HepG2 (cell line): ENCODE measurements at regions not wholly inside any gene's neighbourhood (a gene's known extent, or its start where the extent isn't known, plus 50 kb on each side); places are given as distances from the start of the nearest gene placed in this dataset.

ENCODE experiments used
- ATAC-seq: fragments of 200-7000 bp; cut with Tn5 transposase; 3 replicates; pipeline ENCODE4 v1.9.1; 2020; ENCODE audit warnings: mild to moderate bottlenecking, moderate library complexity
- BruUV-seq: library from RNA; stranded (reverse); fragments of 400-500 nt; replicated peaks from 2 replicates; lab custom pipeline; 2021; lab: Mats Ljungman, UMichigan
- CTCF ChIA-PET: fragments of 300-600 bp; formaldehyde crosslinking; extraction: SDS; loops from one replicate; lab custom pipeline; 2021; ENCODE audit warnings: low total read pairs, inconsistent platforms, low intra/inter-chr PET ratio; lab: Yijun Ruan, JAX
- POLR2A ChIA-PET: fragments of 350-600 bp; sonication (Branson Sonifier 250); formaldehyde crosslinking; loops from one replicate; lab custom pipeline; 2020; ENCODE audit warnings: antibody characterized with exemption, inconsistent platforms; lab: Yijun Ruan, JAX
- DNase-seq: peaks from one replicate; pipeline ENCODE4 v3.0.0-alpha.2; 2015; ENCODE audit warnings: low spot score
- FAIRE-seq: peaks from 3 replicates; lab custom pipeline; 2011; peaks lifted over from hg19 to GRCh38; lab: Jason Lieb, UNC
- H2AFZ ChIP-seq: one replicate; pipeline ENCODE4 v1.6.1; 2011; ENCODE audit warnings: low read length, inconsistent platforms
- H3K27ac ChIP-seq: fragments of 300-600 bp; 3 replicates; pipeline ENCODE4 v1.8.0; 2011; ENCODE audit warnings: mixed run types, mild to moderate bottlenecking, mixed read lengths, low read length, inconsistent platforms; ENCODE audit not compliant: insufficient read depth; ENCODE audit errors: extremely low read length
- H3K27me3 ChIP-seq, 2 experiments: fragments of 200-600 bp in 1 of 2; 2 replicates in 1 of 2; 3 replicates in 1 of 2; pipeline versions ENCODE4 v1.6.0 to v1.8.0; 2011; ENCODE audit warnings: low read length in 2 of 2, mild to moderate bottlenecking in 2 of 2, moderate library complexity in 2 of 2, inconsistent platforms in 1 of 2; ENCODE audit not compliant: insufficient read depth in 2 of 2, control insufficient read depth in 1 of 2
- H3K36me3 ChIP-seq, 2 experiments: fragments of 200-600 bp in 1 of 2; replicated peaks in 1 of 2; 2 replicates in 1 of 2; 3 replicates in 1 of 2; pipeline versions ENCODE4 v1.5.1 to v1.8.0; 2011; ENCODE audit warnings: low read length in 2 of 2, inconsistent platforms in 1 of 2; ENCODE audit not compliant: insufficient read depth in 2 of 2, control insufficient read depth in 1 of 2
- H3K4me1 ChIP-seq: 2 replicates; pipeline ENCODE4 v1.5.1; 2012; ENCODE audit warnings: low read length, inconsistent platforms; ENCODE audit not compliant: insufficient read depth
- H3K4me2 ChIP-seq: 2 replicates; pipeline ENCODE4 v1.6.0; 2011; ENCODE audit warnings: low read depth, low read length, inconsistent platforms
- H3K4me3 ChIP-seq, 3 experiments: fragments of 200-600 bp in 1 of 3; sonication (generic), shearing (Covaris generic) in 1 of 3; replicated peaks in 1 of 3; 2 replicates each; pipeline ENCODE4 v1.5.1; 2011 to 2016; ENCODE audit warnings: low read length in 3 of 3, inconsistent platforms in 2 of 3, low read depth in 2 of 3, mild to moderate bottlenecking in 2 of 3, control low read depth in 1 of 3, mixed read lengths in 1 of 3; ENCODE audit not compliant: insufficient read depth in 1 of 3
- H3K79me2 ChIP-seq: one replicate; pipeline ENCODE4 v1.6.1; 2011; ENCODE audit warnings: low read length, inconsistent platforms; ENCODE audit not compliant: insufficient read depth
- H3K9ac ChIP-seq: 2 replicates; pipeline ENCODE4 v1.6.0; 2011; ENCODE audit warnings: mild to moderate bottlenecking, low read depth, low read length, inconsistent platforms; ENCODE audit not compliant: insufficient read depth
- H3K9me3 ChIP-seq: 2 replicates; pipeline ENCODE4 v1.5.1; 2012; ENCODE audit warnings: mild to moderate bottlenecking, low read length
- H4K20me1 ChIP-seq: 2 replicates; pipeline ENCODE4 v1.6.0; 2011; ENCODE audit warnings: inconsistent platforms, mild to moderate bottlenecking, low read length, moderate library complexity; ENCODE audit not compliant: insufficient read depth
- ARNTL ChIP-seq: sonication (generic); formaldehyde crosslinking; IDR thresholded peaks from 2 replicates; pipeline ENCODE4 v1.4.0; 2020; ENCODE audit warnings: mild to moderate bottlenecking, missing genetic modification reagents
- ELK4 ChIP-seq: sonication (generic); formaldehyde crosslinking; IDR thresholded peaks from 2 replicates; pipeline ENCODE4 v1.9.0; 2021; ENCODE audit warnings: missing genetic modification reagents, borderline replicate concordance
- JUNB ChIP-seq: sonication (generic); formaldehyde crosslinking; IDR thresholded peaks from 2 replicates; pipeline ENCODE4 v1.8.0; 2022; ENCODE audit warnings: missing genetic modification reagents, mild to moderate bottlenecking, borderline replicate concordance
- KLF13 ChIP-seq: sonication (generic); formaldehyde crosslinking; IDR thresholded peaks from 2 replicates; pipeline ENCODE4 v1.4.0; 2020; ENCODE audit warnings: mild to moderate bottlenecking, missing genetic modification reagents
- SRSF4 ChIP-seq: fragments of 200-400 bp; formaldehyde crosslinking; IDR thresholded peaks from one replicate; pipeline ENCODE4 v1.6.1; 2018; ENCODE audit warnings: mild to moderate bottlenecking, low read depth, low read length, moderate library complexity; ENCODE audit not compliant: poor library complexity, severe bottlenecking
- ZFP82 ChIP-seq: sonication (generic); formaldehyde crosslinking; IDR thresholded peaks from 2 replicates; pipeline ENCODE4 v1.5.1; 2020; ENCODE audit warnings: mild to moderate bottlenecking, missing genetic modification reagents, borderline replicate concordance
- ZNF121 ChIP-seq: sonication (generic); formaldehyde crosslinking; IDR thresholded peaks from 2 replicates; pipeline ENCODE4 v1.5.0; 2020; ENCODE audit warnings: mild to moderate bottlenecking, missing genetic modification reagents
- ZNF34 ChIP-seq: sonication (generic); formaldehyde crosslinking; IDR thresholded peaks from 2 replicates; pipeline ENCODE4 v1.4.0; 2020; ENCODE audit warnings: mild to moderate bottlenecking, missing genetic modification reagents, borderline replicate concordance
- ZNF562 ChIP-seq: sonication (generic); formaldehyde crosslinking; IDR thresholded peaks from 2 replicates; pipeline ENCODE4 v1.8.0; 2022; ENCODE audit warnings: missing genetic modification reagents, borderline replicate concordance
- ZNF574 ChIP-seq: sonication (generic); formaldehyde crosslinking; IDR thresholded peaks from 2 replicates; pipeline ENCODE4 v1.4.0; 2020; ENCODE audit warnings: missing genetic modification reagents
- ZNF75D ChIP-seq: sonication (generic); formaldehyde crosslinking; IDR thresholded peaks from 2 replicates; pipeline ENCODE4 v1.8.1; 2023; ENCODE audit warnings: missing genetic modification reagents, mild to moderate bottlenecking, borderline replicate concordance
- ZSCAN31 ChIP-seq: sonication (generic); formaldehyde crosslinking; IDR thresholded peaks from 2 replicates; pipeline ENCODE4 v1.5.0; 2020; ENCODE audit warnings: low read depth, mild to moderate bottlenecking, missing genetic modification reagents
- ZSCAN5A ChIP-seq: sonication (generic); formaldehyde crosslinking; IDR thresholded peaks from 2 replicates; pipeline ENCODE4 v1.8.0; 2022; ENCODE audit warnings: mild to moderate bottlenecking, missing genetic modification reagents, borderline replicate concordance
- WGBS: methylation state at CpG from one replicate; pipeline ENCODE4 v1.1.6; 2017; ENCODE audit warnings: low lambda C conversion rate; 5-methylcytosine and 5-hydroxymethylcytosine counted together
- in situ Hi-C: cut with HindIII; loops from 2 replicates; pipeline ENCODE4 v1.10.0; 2017; ENCODE audit warnings: low pct_unique_long_range_greater_than_20kb; ENCODE audit not compliant: extremely low pct_ligation_motif_present
- intact Hi-C: fragments of 100-400 bp; cut with micrococcal nuclease; formaldehyde crosslinking; loops from one replicate; pipeline ENCODE4 v1.10.0; 2022; ENCODE audit not compliant: unreplicated experiment

GRCh38 chr1:38760562-38760961 is 99.0 kb downstream of the RRAGC start (continued):
- TF ChIP-seq ZNF75D (CRISPR knock-in tag) = no peak

- no peaks in the 10 kb centered on the region for H3K36me3 ChIP-seq
- ATAC-seq (no peak), FAIRE-seq (no peak)
- H4K20me1 ChIP-seq = no peaks in the 10 kb centered on the region
- no peaks in the 10 kb centered on the region; a peak in 1 of 5 replicates for H3K27me3 ChIP-seq
- TF ChIP-seq ZFP82 (CRISPR knock-in tag) (no peak), ZSCAN31 (CRISPR knock-in tag) (no peak), ZSCAN5A (CRISPR knock-in tag) (no peak), ZNF574 (CRISPR knock-in tag) (no peak), SRSF4 (no peak), ARNTL (CRISPR knock-in tag) (no peak), KLF13 (no peak), ZNF562 (CRISPR knock-in tag) (no peak), ZNF121 (CRISPR knock-in tag) (no peak), ELK4 (CRISPR knock-in tag) (no peak), JUNB (CRISPR knock-in tag) (no peak), ZNF34 (CRISPR knock-in tag) (no peak)
- TF ChIP-seq, all 625 proteins: peak for 0
- BruUV-seq = no TSS peak
- ChIA-PET POLR2A (no interaction called here), CTCF (no interaction called here)
- intact Hi-C loops = no loop called here
- H3K4me3 ChIP-seq = no peak overlapping the region
- H3K9ac ChIP-seq = no peak overlapping the region
- 16% methylated on average over 5 of the region's 5 CpGs for WGBS
- H3K27ac ChIP-seq = no peak overlapping the region
- in situ Hi-C loops = no loop called here
- H3K4me1 ChIP-seq = no peaks in the 10 kb centered on the region
- H3K79me2 ChIP-seq = no peaks in the 10 kb centered on the region
- H3K4me2 ChIP-seq = no peak overlapping the region
- no peak for DNase-seq
- H2AFZ ChIP-seq = no peak overlapping the region
- no peaks in the 10 kb centered on the region for H3K9me3 ChIP-seq
Measured at GRCh38 chr1:38758820-38759219, 100.8 kb downstream of the RRAGC start.
